PC-3 (cell line): ENCODE measurements at regions not wholly inside any gene's neighbourhood (a gene's known extent, or its start where the extent isn't known, plus 50 kb on each side); places are given as distances from the start of the nearest gene placed in this dataset.

Experiments
- CTCF ChIP-seq: fragments of 300-600 bp; sonication (generic); conservative IDR thresholded peaks from 2 replicates; pipeline ENCODE4 v1.5.1; 2017; ENCODE audit warnings: antibody characterized with exemption, low read depth, mild to moderate bottlenecking, low read length
- EZH2 ChIP-seq: fragments of 300-600 bp; sonication (generic); IDR thresholded peaks from one replicate; pipeline ENCODE4 v1.6.1; 2017; ENCODE audit warnings: antibody characterized with exemption, mild to moderate bottlenecking, low read length; ENCODE audit not compliant: unreplicated experiment
- EZH2phosphoT487 ChIP-seq: fragments of 300-600 bp; sonication (generic); IDR thresholded peaks from 2 replicates; pipeline ENCODE4 v1.6.1; 2018; ENCODE audit warnings: mild to moderate bottlenecking, antibody characterized with exemption, low read length, borderline replicate concordance

GRCh38 chr7:31437250-31437865 is 76.5 kb upstream of the ITPRID1 start:
- no peak for TF ChIP-seq CTCF
- no peak for TF ChIP-seq EZH2phosphoT487
- TF ChIP-seq EZH2 = no peak
